SK-N-SH (cell line): ENCODE measurements at regions not wholly inside any gene's neighbourhood (a gene's known extent, or its start where the extent isn't known, plus 50 kb on each side); places are given as distances from the start of the nearest gene placed in this dataset.

Experiments
- CTCF ChIA-PET: fragments of 300-600, 350-600 bp; formaldehyde crosslinking; extraction: SDS; loops from one replicate; lab custom pipeline; 2021; lab: Yijun Ruan, JAX
- POLR2A ChIA-PET: fragments of 350-600 bp; sonication (Branson Sonifier 250); formaldehyde crosslinking; extraction: SDS; loops from one replicate; lab custom pipeline; 2020; ENCODE audit warnings: antibody characterized with exemption, inconsistent platforms; lab: Yijun Ruan, JAX
- DNase-seq: peaks from one replicate; pipeline ENCODE4 v3.0.0; 2012
- H2AFZ ChIP-seq: fragments of 200-600 bp; sonication (generic); 2 replicates; pipeline ENCODE4 v1.8.1; 2016; ENCODE audit warnings: antibody characterized with exemption, mild to moderate bottlenecking, low read depth
- H3F3A ChIP-seq: fragments of 200-600 bp; sonication (generic); replicated peaks from 2 replicates; pipeline ENCODE3; 2016; ENCODE audit warnings: antibody characterized with exemption, mild to moderate bottlenecking; ENCODE audit not compliant: insufficient read depth
- H3K27ac ChIP-seq, 2 experiments: fragments of 200-500 bp in 1 of 2; fragments of 200-600 bp in 1 of 2; sonication (Bioruptor generic) in 1 of 2; sonication (generic), shearing (Covaris generic) in 1 of 2; 2 replicates each; pipeline versions ENCODE4 v1.5.1 to v1.6.1; 2014 to 2016; ENCODE audit warnings: low read depth in 2 of 2, inconsistent platforms in 1 of 2, low read length in 1 of 2, mild to moderate bottlenecking in 1 of 2, mixed read lengths in 1 of 2
- H3K27me3 ChIP-seq: fragments of 200-600 bp; sonication (generic), shearing (Covaris generic); 2 replicates; pipeline ENCODE4 v1.6.1; 2016; ENCODE audit warnings: mixed run types; ENCODE audit not compliant: insufficient read depth
- H3K36me3 ChIP-seq, 2 experiments: fragments of 200-500 bp in 1 of 2; fragments of 200-600 bp in 1 of 2; sonication (Bioruptor generic) in 1 of 2; sonication (generic) in 1 of 2; replicated peaks in 1 of 2; 2 replicates each; pipeline versions ENCODE3 to v1.5.1; 2014 to 2016; ENCODE audit warnings: low read length in 1 of 2, mild to moderate bottlenecking in 1 of 2; ENCODE audit not compliant: insufficient read depth in 2 of 2, control insufficient read depth in 1 of 2
- H3K4me1 ChIP-seq, 2 experiments: fragments of 200-500 bp in 1 of 2; fragments of 200-600 bp in 1 of 2; sonication (Bioruptor generic) in 1 of 2; sonication (generic), shearing (Covaris generic) in 1 of 2; 2 replicates each; pipeline versions ENCODE4 v1.5.1 to v1.6.1; 2014 to 2016; ENCODE audit warnings: low read depth in 1 of 2, low read length in 1 of 2, mixed run types in 1 of 2; ENCODE audit not compliant: insufficient read depth in 2 of 2, control insufficient read depth in 1 of 2
- H3K4me2 ChIP-seq: fragments of 200-600 bp; sonication (generic), shearing (Covaris generic); 2 replicates; pipeline ENCODE4 v1.6.1; 2017; ENCODE audit warnings: mixed run types
- H3K4me3 ChIP-seq, 2 experiments: fragments of 200-500 bp in 1 of 2; fragments of 200-600 bp in 1 of 2; sonication (Bioruptor generic) in 1 of 2; sonication (generic), shearing (Covaris generic) in 1 of 2; 2 replicates each; pipeline versions ENCODE4 v1.5.1 to v1.8.1; 2014 to 2016; ENCODE audit warnings: low read depth in 2 of 2, inconsistent platforms in 1 of 2, low read length in 1 of 2, mild to moderate bottlenecking in 1 of 2, mixed read lengths in 1 of 2, moderate library complexity in 1 of 2
- H3K79me2 ChIP-seq: fragments of 200-600 bp; sonication (generic); 2 replicates; pipeline ENCODE4 v1.8.1; 2017; ENCODE audit warnings: mild to moderate bottlenecking; ENCODE audit not compliant: insufficient read depth
- H3K9ac ChIP-seq: fragments of 200-600 bp; sonication (generic); 2 replicates; pipeline ENCODE4 v1.6.1; 2017; ENCODE audit warnings: mixed run types
- H3K9me2 ChIP-seq: fragments of 200-600 bp; sonication (generic); 2 replicates; pipeline ENCODE4 v1.6.1; 2017; ENCODE audit warnings: mixed run types
- H3K9me3 ChIP-seq: fragments of 200-600 bp; sonication (generic); 2 replicates; pipeline ENCODE4 v1.6.1; 2017; ENCODE audit warnings: mixed run types, mild to moderate bottlenecking, moderate library complexity
- H4K20me1 ChIP-seq: fragments of 200-600 bp; sonication (generic); 2 replicates; pipeline ENCODE4 v1.6.1; 2017; ENCODE audit warnings: mild to moderate bottlenecking, mixed run types; ENCODE audit not compliant: insufficient read depth
- EZH2phosphoT487 ChIP-seq: fragments of 200-600 bp; sonication (generic); IDR thresholded peaks from 2 replicates; pipeline ENCODE4 v1.6.1; 2017; ENCODE audit warnings: low read depth, mixed run types, mild to moderate bottlenecking, antibody characterized with exemption, moderate library complexity, borderline replicate concordance
- FOSL2 ChIP-seq: IDR thresholded peaks from 2 replicates; pipeline ENCODE4 v1.4.0; 2012; ENCODE audit warnings: low read depth, mild to moderate bottlenecking, moderate library complexity, borderline replicate concordance
- FOXJ3 ChIP-seq: sonication (generic); formaldehyde crosslinking; IDR thresholded peaks from 2 replicates; pipeline ENCODE4 v1.5.1; 2020; ENCODE audit warnings: mild to moderate bottlenecking, missing genetic modification reagents
- FOXM1 ChIP-seq: IDR thresholded peaks from 2 replicates; pipeline ENCODE4 v1.4.0; 2012; ENCODE audit warnings: low read depth, mild to moderate bottlenecking
- MEF2A ChIP-seq: IDR thresholded peaks from 2 replicates; pipeline ENCODE4 v1.4.0; 2012; ENCODE audit warnings: low read depth, borderline replicate concordance
- MXI1 ChIP-seq: IDR thresholded peaks from 2 replicates; pipeline ENCODE4 v1.6.1; 2012; ENCODE audit warnings: mild to moderate bottlenecking, low read depth, low read length, improper control_type of control experiment
- RFX5 ChIP-seq: IDR thresholded peaks from 2 replicates; pipeline ENCODE4 v1.6.1; 2012; ENCODE audit warnings: mild to moderate bottlenecking, improper control_type of control experiment, low read length
- SMC3 ChIP-seq: IDR thresholded peaks from 2 replicates; pipeline ENCODE4 v1.6.1; 2012; ENCODE audit warnings: low read depth, low read length, improper control_type of control experiment
- USF2 ChIP-seq: fragments of 150-350 bp; IDR thresholded peaks from 2 replicates; pipeline ENCODE4 v1.6.1; 2017; ENCODE audit warnings: antibody characterized with exemption, low read length, low read depth, borderline replicate concordance
- YY1 ChIP-seq: IDR thresholded peaks from 2 replicates; pipeline ENCODE4 v1.4.0; 2012; ENCODE audit warnings: low read depth, mild to moderate bottlenecking
- ZBTB33 ChIP-seq: IDR thresholded peaks from 2 replicates; pipeline ENCODE4 v1.4.0; 2012; ENCODE audit warnings: low read depth, borderline replicate concordance
- WGBS: methylation state at CpG from one replicate; pipeline ENCODE4 v1.1.6; 2017; ENCODE audit warnings: low lambda C conversion rate; 5-methylcytosine and 5-hydroxymethylcytosine counted together
- TF ChIP-seq, protein P1 (sequence below): IDR thresholded peaks from 2 replicates; pipeline ENCODE4 v1.6.1; 2012; ENCODE audit warnings: mild to moderate bottlenecking, low read depth, low read length, moderate library complexity

DNA sequence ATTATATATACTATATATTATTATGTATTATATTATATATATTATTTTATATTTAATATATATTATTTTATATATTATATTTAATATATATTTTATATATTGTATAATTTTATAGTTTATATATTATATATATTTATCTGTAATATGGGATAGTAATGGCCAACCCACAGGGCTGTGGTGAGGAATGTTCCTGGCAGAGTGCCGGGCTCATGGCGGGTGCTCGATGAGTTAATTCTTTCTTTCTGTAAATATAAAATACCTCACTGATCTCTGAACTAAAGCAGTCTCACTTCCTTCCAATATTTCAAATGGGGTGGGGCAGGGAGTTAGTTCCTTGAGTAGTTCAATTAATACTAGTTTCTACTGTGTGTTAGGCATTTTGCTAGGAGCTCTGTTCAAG is 389.4 kb downstream of the TSN start:
- no peaks in the 10 kb centered on the region for H3K4me1 ChIP-seq
- no peak overlapping the region for H3K9ac ChIP-seq
- no peak overlapping the region for H3K4me2 ChIP-seq
- CTCF ChIA-PET: interaction anchor here (0.5 to 1.1 kb wide), 3 partner anchors 8 to 155 kb away, joined by 3 read pairs; no protein-coding TSS in a partner anchor
- H3K9me2 ChIP-seq: no peaks in the 10 kb centered on the region
- no peaks in the 10 kb centered on the region for H3K79me2 ChIP-seq
- no peak overlapping the region for H2AFZ ChIP-seq
- no peak for DNase-seq
- no peaks in the 10 kb centered on the region for H3K27me3 ChIP-seq
- H4K20me1 ChIP-seq: no peaks in the 10 kb centered on the region
- H3K27ac ChIP-seq: no peak overlapping the region
- POLR2A ChIA-PET: no interaction called here
- WGBS: 83% methylated on average over 3 of the region's 3 CpGs
- no peaks in the 10 kb centered on the region for H3K9me3 ChIP-seq
- H3F3A ChIP-seq: no peaks in the 10 kb centered on the region
- no peak overlapping the region for H3K4me3 ChIP-seq
- no peak for TF ChIP-seq MEF2A
- H3K36me3 ChIP-seq: no peaks in the 10 kb centered on the region

GRCh38 chr2:122145856-122146255 is 390.4 kb downstream of the TSN start:
- WGBS: 13% methylated on average over 3 of the region's 3 CpGs
- no peak for DNase-seq
- H2AFZ ChIP-seq: no peak overlapping the region
- H3K79me2 ChIP-seq: no peaks in the 10 kb centered on the region
- H3K36me3 ChIP-seq: no peaks in the 10 kb centered on the region
- no peak overlapping the region for H3K27ac ChIP-seq
- POLR2A ChIA-PET: no interaction called here
- no peak overlapping the region for H3K4me2 ChIP-seq
- CTCF ChIA-PET: interaction anchor here (1.0 to 1.1 kb wide), 2 partner anchors 9 to 10 kb away, joined by 3 read pairs; no protein-coding TSS in a partner anchor
- no peak overlapping the region for H3K4me3 ChIP-seq
- TF ChIP-seq EZH2phosphoT487 (no peak), YY1 (no peak), ZBTB33 (no peak), FOXJ3 (CRISPR knock-in tag) (no peak), RFX5 (no peak), SMC3 (no peak)
- no peaks in the 10 kb centered on the region for H3K9me2 ChIP-seq
- no peak overlapping the region for H3K9ac ChIP-seq
- H3K4me1 ChIP-seq: no peaks in the 10 kb centered on the region
- H4K20me1 ChIP-seq: no peaks in the 10 kb centered on the region
- H3F3A ChIP-seq: no peaks in the 10 kb centered on the region
- H3K9me3 ChIP-seq: no peaks in the 10 kb centered on the region
- no peaks in the 10 kb centered on the region for H3K27me3 ChIP-seq

DNA sequence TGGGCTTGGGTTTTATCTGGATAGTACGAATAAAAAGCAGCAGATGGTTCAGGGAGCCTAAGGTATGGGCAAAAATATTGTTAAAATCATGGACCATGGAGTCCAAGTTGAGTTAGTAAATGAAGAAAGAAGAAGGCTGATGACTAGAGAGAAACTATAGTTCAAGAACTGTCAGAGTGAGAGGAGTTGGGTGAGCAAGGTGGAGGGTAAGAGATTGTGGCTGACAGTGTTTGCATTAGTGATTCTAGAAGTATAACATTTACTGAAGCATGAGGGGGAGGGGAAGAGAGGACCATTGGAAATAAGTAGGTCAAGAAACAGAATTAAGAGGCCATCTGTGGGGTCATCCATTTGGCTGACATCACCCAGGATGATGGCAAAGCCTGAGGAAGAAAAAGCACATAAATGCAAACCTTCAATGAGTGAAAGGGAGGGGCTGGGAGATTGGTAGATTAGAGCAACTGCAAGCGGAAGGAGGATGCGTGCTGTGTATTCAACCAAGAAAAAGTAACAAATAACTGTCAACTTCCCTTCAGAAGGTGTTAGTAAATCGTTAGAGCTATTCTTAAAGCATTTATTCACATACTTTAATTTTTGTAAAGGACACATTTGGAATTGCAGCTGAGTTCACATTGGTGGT is 392.8 kb downstream of the TSN start:
- H3K27ac ChIP-seq: no peak overlapping the region
- POLR2A ChIA-PET: no interaction called here
- no peaks in the 10 kb centered on the region for H3K36me3 ChIP-seq
- CTCF ChIA-PET: interaction anchor here (0.8 to 1.6 kb wide), 3 partner anchors 12 to 337 kb away, joined by 3 to 4 read pairs (median 3); no protein-coding TSS in a partner anchor
- 28% methylated on average over 4 of the region's 4 CpGs for WGBS
- no peak overlapping the region for H3K9ac ChIP-seq
- no peaks in the 10 kb centered on the region for H3K27me3 ChIP-seq
- no peak overlapping the region for H3K4me2 ChIP-seq
- H3K4me3 ChIP-seq: no peak overlapping the region
- DNase-seq: no peak
- no peaks in the 10 kb centered on the region for H3K9me2 ChIP-seq
- no peak overlapping the region for H2AFZ ChIP-seq
- H4K20me1 ChIP-seq: no peaks in the 10 kb centered on the region
- H3F3A ChIP-seq: no peaks in the 10 kb centered on the region
- no peaks in the 10 kb centered on the region for H3K4me1 ChIP-seq
- H3K79me2 ChIP-seq: no peaks in the 10 kb centered on the region
- no peaks in the 10 kb centered on the region for H3K9me3 ChIP-seq
- TF ChIP-seq FOSL2: no peak
- TF ChIP-seq, protein P1, sequence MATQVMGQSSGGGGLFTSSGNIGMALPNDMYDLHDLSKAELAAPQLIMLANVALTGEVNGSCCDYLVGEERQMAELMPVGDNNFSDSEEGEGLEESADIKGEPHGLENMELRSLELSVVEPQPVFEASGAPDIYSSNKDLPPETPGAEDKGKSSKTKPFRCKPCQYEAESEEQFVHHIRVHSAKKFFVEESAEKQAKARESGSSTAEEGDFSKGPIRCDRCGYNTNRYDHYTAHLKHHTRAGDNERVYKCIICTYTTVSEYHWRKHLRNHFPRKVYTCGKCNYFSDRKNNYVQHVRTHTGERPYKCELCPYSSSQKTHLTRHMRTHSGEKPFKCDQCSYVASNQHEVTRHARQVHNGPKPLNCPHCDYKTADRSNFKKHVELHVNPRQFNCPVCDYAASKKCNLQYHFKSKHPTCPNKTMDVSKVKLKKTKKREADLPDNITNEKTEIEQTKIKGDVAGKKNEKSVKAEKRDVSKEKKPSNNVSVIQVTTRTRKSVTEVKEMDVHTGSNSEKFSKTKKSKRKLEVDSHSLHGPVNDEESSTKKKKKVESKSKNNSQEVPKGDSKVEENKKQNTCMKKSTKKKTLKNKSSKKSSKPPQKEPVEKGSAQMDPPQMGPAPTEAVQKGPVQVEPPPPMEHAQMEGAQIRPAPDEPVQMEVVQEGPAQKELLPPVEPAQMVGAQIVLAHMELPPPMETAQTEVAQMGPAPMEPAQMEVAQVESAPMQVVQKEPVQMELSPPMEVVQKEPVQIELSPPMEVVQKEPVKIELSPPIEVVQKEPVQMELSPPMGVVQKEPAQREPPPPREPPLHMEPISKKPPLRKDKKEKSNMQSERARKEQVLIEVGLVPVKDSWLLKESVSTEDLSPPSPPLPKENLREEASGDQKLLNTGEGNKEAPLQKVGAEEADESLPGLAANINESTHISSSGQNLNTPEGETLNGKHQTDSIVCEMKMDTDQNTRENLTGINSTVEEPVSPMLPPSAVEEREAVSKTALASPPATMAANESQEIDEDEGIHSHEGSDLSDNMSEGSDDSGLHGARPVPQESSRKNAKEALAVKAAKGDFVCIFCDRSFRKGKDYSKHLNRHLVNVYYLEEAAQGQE: no peak
- no peak for TF ChIP-seq FOXM1
- no peak for TF ChIP-seq YY1
- TF ChIP-seq USF2: no peak
- no peak for TF ChIP-seq SMC3
- no peak for TF ChIP-seq RFX5
- TF ChIP-seq FOXJ3 (CRISPR knock-in tag): no peak
- TF ChIP-seq MXI1: no peak
